T-helper 1 cell treated with Interleukin-12 subunit alpha and Interleukin-12 subunit beta and Interleukin-4 antibody, amounts not matched to agents 30 ng/mL and 1 ng/mL, for 36 hours (primary cell): ENCODE measurements at regions not wholly inside any gene's neighbourhood (a gene's known extent, or its start where the extent isn't known, plus 50 kb on each side); places are given as distances from the start of the nearest gene placed in this dataset.
"Not testable (repeated sequence)": the region's sequence is repeated elsewhere in the genome, so short reads cannot be mapped to it uniquely, and the experiment has no call there.

Experiments
- intact Hi-C: fragments of 100-400 bp; cut with micrococcal nuclease; formaldehyde crosslinking; loops from one replicate; pipeline ENCODE4 v1.15.1; 2024

- intact Hi-C loops: not testable (repeated sequence)
These were observed 244.7 kb upstream of the PRKCQ start for GRCh38 chr10:6824793-6825192.

GRCh38 chr10:6823770-6824169, 243.7 kb upstream of the PRKCQ start:
- intact Hi-C loops: no loop called here

- intact Hi-C loops: no loop called here
These were observed 239.2 kb upstream of the PRKCQ start for GRCh38 chr10:6819301-6819700.

GRCh38 chr10:6817770-6818169, 237.7 kb upstream of the PRKCQ start:
- intact Hi-C loops: no loop called here

GRCh38 chr10:6815346-6815745, 235.3 kb upstream of the PRKCQ start:
- intact Hi-C loops: no loop called here

- intact Hi-C loops: no loop called here
These were observed 233.8 kb upstream of the PRKCQ start for GRCh38 chr10:6813856-6814255.

DNA sequence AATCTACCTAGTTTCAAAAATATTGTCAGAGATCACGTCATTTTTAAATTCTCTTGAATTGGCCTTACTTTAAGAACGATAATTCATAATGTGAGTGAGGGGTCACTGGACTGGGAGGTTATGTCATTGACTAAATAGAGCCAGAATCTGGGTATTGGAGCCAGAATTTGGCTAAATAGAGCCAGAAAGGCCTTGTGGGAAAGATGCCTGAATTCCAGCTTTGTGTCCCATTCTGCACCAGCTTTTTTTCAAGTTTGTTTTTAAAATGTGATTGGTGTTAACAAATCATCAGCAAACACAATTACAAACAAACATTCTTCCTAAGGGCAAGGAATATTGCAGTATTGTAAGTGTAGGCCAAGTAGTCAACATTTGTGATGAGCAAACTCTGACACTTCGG, 233.2 kb upstream of the PRKCQ start:
- intact Hi-C loops: no loop called here

- intact Hi-C loops: no loop called here
These were observed 231.1 kb upstream of the PRKCQ start for GRCh38 chr10:6811153-6811552.

GRCh38 chr10:6803427-6803783, 223.3 kb upstream of the PRKCQ start:
- intact Hi-C loops: no loop called here

DNA sequence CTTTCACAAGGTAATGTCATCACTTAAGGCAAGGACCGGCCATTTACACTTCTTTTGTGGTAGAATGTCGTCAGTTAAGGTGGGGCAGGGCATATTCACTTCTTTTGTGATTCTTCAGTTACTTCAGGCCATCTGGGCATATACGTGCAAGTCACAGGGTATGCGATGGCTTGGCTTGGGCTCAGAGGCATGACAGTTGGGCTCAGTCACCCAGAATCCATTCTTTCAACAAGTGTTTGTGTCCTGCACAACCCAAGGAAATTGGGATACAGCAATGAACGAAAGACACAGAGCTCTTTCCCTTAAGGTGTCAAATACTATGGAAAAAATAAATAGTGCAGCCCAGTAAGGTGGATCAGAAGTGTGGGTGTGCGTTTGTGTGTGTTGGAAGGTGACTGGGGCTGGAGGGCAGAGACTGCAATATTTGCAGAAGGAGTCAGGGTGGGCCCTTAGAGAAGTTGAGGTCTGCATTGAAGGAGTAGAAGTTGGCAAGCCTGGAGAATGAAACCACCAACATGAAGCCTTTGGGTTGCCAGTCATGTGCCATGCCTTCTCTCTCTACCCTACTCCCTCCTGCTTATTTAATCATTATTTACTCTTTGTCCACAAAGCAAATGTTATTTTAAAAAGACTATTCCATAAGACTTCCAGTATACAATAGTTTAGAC, 222.8 kb upstream of the PRKCQ start:
- intact Hi-C loops: no loop called here

- intact Hi-C loops: no loop called here
These were observed 216.2 kb upstream of the PRKCQ start for GRCh38 chr10:6796231-6796630.

DNA sequence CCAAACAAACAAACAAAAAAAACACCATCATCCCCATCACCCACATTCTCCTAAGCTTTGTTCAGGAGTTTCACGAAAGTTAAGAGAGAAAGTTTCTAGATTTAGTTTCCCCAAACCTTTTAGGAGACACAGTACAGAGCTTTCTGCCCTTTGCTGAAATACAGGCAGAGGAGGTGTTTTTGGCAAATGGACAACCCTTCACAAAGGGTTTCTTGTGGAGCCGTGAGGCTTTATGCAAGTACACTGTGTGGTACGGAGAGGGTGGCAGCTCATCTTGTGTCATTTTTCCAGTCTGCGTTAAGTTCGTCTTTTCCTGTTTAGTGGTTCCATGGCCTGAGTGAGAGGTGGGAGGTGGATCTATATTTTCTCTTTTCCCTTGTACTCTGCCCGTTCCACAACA, 215.5 kb upstream of the PRKCQ start:
- intact Hi-C loops: no loop called here

DNA sequence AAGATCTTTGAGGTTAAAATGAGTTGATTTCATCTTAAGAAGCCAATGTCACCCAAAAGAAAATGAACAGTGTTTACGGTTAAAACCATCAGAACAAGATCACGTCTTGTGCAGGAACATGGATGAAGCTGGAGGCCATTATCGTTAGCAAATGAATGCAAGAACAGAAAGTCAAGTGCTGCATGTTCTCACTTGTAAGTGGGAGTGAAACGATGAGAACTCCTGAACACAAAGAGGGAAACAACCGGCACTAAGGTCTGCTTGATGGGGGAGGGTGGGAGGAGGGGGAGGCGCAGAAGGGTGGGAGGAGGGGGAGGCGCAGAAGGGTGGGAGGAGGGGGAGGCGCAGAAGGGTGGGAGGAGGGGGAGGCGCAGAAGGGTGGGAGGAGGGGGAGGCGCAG, 214.8 kb upstream of the PRKCQ start:
- intact Hi-C loops: not testable (repeated sequence)

GRCh38 chr10:6794441-6794840, 214.4 kb upstream of the PRKCQ start:
- intact Hi-C loops: no loop called here

DNA sequence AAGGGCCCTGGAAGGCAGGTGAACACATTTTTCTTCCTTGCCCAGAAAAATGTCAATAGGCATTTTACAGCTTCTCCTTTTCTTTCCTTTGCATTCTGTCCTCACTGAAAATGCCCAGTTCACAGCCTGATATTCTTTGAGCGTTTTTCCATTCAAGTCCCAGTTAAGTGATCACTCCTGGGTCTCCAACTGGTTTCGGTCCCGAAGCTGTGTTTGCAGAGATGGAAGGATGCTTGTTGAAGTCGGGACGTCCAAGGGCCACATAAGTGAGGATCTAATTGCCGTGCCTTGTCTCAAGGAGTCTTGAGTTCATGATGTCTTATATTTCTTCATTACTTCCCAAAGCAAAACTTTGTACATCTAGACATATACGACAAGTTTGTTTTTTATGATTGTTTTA, 208.7 kb upstream of the PRKCQ start:
- intact Hi-C loops: no loop called here

DNA sequence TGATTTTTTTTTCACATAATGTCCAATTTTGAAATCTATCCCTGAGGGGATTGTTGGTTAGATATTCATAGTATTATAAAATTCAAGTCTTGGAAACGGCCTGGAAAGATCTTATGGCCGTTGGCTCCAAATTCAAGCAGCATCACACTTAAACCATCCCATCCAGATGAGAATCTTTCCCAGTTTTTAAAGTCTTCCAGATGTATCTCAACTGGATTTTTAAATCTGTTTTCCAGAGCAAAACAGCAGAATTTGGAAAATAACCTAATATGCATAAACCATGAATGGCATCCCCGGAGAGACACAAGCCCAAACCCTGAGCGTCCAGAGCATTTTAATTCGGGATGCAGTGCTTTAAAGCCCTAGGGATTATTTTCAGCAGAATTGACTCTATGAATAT, 208.2 kb upstream of the PRKCQ start:
- intact Hi-C loops: no loop called here

DNA sequence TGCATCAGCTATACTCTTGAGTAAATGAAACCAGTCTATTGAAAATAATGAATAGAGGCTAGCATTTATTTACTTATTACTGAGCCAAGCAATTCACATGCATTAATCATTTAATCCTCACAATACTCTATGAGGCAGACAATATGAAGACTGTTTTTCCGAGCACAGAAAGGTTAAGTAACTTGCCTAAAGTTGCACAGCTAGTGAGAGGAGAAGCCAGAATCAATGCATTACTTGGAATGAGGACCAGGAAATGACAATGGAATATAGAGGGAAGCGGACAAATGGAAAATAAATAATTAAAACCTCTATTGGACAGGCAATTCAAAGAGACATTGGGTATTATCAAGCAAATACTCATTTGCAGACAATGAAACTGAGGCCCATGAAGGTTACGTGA, 207.6 kb upstream of the PRKCQ start:
- intact Hi-C loops: no loop called here

GRCh38 chr10:6787091-6787490, 207.0 kb upstream of the PRKCQ start:
- intact Hi-C loops: no loop called here

DNA sequence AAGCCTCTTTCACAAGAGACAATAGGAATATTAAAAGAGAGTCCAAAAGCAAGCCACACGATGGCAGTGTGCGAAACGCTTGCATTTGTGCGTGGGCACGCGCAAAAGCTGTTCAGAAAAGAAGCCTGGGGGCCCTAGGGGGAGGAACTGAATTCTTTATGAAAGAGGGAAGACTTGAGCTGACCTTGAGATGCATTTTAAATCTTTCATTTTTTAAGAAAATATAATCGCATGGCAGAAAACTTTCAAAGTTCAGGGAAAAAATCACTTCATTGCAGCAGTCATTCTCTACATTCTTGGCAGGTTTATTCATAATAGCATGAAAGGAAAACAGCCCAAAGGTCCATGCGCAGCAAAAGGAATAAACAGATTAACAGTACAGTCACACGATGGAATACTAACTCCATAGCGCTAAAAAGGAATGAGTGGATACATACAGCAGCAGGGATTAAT, 206.5 kb upstream of the PRKCQ start:
- intact Hi-C loops: no loop called here

GRCh38 chr10:6784429-6784828, 204.4 kb upstream of the PRKCQ start:
- intact Hi-C loops: not testable (repeated sequence)

DNA sequence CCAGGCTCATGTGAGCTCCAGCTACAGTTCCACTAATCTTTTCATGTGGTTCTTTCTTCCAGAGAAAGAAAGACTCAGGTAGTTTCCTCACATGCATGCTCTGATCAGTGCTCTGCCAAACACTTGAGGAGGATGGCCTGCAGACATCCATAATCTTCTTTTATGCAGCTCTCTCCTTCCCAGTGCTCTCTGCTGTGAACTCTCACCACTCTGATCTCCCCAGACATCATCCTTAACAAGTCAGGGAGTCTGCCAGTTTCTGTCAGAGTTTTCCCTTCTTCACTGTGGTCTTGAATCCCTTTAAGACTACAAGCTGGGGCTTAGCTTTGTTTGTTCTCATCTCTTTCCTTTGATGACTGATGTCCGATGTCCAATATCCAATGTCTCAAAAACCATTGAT, 203.4 kb upstream of the PRKCQ start:
- intact Hi-C loops: no loop called here

GRCh38 chr10:6782378-6782777, 202.3 kb upstream of the PRKCQ start:
- intact Hi-C loops: no loop called here

DNA sequence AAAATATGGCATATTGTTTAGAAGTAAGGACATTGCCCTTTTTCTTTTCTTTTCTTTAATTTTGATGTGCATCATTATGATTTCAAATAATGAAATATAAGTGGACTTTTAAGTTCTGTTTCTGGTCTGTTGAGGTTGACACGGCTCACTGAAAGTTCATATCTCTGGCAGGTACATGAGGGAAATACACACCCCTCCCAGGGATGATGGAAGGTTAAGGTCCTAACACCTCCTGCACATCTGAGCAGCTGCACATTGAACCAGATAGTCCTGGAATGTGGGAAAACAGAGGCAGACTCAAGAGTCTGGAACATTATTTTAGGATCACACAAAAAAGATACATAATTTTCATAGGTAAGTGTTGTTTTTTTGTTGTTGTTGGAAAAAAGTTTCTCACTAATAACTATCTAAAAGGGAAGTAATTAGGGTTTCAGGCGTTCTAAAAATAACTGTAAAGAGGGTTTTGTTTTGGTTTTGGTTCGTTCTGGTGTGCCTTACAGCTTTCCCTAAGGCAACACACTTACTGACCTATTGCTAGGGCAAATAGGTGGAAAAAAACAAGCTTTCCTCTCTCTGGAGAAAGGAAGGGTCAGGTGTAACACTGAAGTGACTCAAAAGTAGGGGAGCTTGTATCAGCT, 201.2 kb upstream of the PRKCQ start:
- intact Hi-C loops: no loop called here
